Endodermal cell (in vitro differentiated cells): ENCODE measurements at regions not wholly inside any gene's neighbourhood (a gene's known extent, or its start where the extent isn't known, plus 50 kb on each side); places are given as distances from the start of the nearest gene placed in this dataset.

ENCODE experiments used
- DNase-seq: peaks from one replicate; pipeline ENCODE4 v3.0.0-alpha.2; 2017
- H3K27ac ChIP-seq: 2 replicates; pipeline ENCODE4 v1.5.1; 2013; ENCODE audit warnings: mild to moderate bottlenecking, low read depth, low read length, moderate library complexity
- H3K27me3 ChIP-seq: 2 replicates; pipeline ENCODE4 v1.6.1; 2013; ENCODE audit warnings: mild to moderate bottlenecking, low read length, moderate library complexity; ENCODE audit not compliant: insufficient read depth, control insufficient read depth, poor library complexity, severe bottlenecking
- H3K36me3 ChIP-seq: 2 replicates; pipeline ENCODE4 v1.7.0; 2013; ENCODE audit warnings: mild to moderate bottlenecking, low read length, moderate library complexity; ENCODE audit not compliant: control insufficient read depth, insufficient read depth
- H3K4me1 ChIP-seq: one replicate; pipeline ENCODE4 v1.7.0; 2013; ENCODE audit warnings: low read length; ENCODE audit not compliant: control insufficient read depth, insufficient read depth
- H3K4me3 ChIP-seq: 2 replicates; pipeline ENCODE4 v1.5.1; 2013; ENCODE audit warnings: mild to moderate bottlenecking, low read length, moderate library complexity
- H3K9ac ChIP-seq: 2 replicates; pipeline ENCODE4 v1.6.1; 2013; ENCODE audit warnings: mild to moderate bottlenecking, low read length, moderate library complexity; ENCODE audit not compliant: poor library complexity, severe bottlenecking; ENCODE audit errors: extremely low read depth
- H3K9me3 ChIP-seq: 2 replicates; pipeline ENCODE4 v1.6.1; 2013; ENCODE audit warnings: mild to moderate bottlenecking, low read length, moderate library complexity; ENCODE audit not compliant: control insufficient read depth
- H3K27ac Mint-ChIP-seq: 2 replicates; pipeline ENCODE4 v1.8.0; 2020; ENCODE audit warnings: mixed read lengths
- H3K27me3 Mint-ChIP-seq: 2 replicates; pipeline ENCODE4 v1.8.0; 2021; ENCODE audit warnings: mild to moderate bottlenecking, mixed read lengths; ENCODE audit not compliant: insufficient read depth
- H3K36me3 Mint-ChIP-seq: 2 replicates; pipeline ENCODE4 v1.8.0; 2020; ENCODE audit warnings: low read depth, mixed read lengths
- H3K4me1 Mint-ChIP-seq: 2 replicates; pipeline ENCODE4 v1.8.0; 2020; ENCODE audit warnings: mixed read lengths
- H3K4me3 Mint-ChIP-seq: 2 replicates; pipeline ENCODE4 v1.8.0; 2020; ENCODE audit warnings: mild to moderate bottlenecking, moderate library complexity, mixed read lengths
- H3K9me3 Mint-ChIP-seq: 2 replicates; pipeline ENCODE4 v1.8.0; 2020; ENCODE audit warnings: mild to moderate bottlenecking, mixed read lengths
- CTCF ChIP-seq: fragments of 200-600 bp; sonication (generic); conservative IDR thresholded peaks from 2 replicates; pipeline ENCODE4 v1.5.0; 2021; ENCODE audit warnings: antibody characterized with exemption, mild to moderate bottlenecking
- WGBS, 2 experiments: methylation state at CpG; one replicate each; pipeline versions ENCODE4 v1.1.5 to v1.1.7; 2013; ENCODE audit warnings: missing lambda C conversion rate in 2 of 2, mixed read lengths in 1 of 2; ENCODE audit not compliant: insufficient coverage in 1 of 2, insufficient read length in 1 of 2; 5-methylcytosine and 5-hydroxymethylcytosine counted together

- no peak for DNase-seq
- Histone ChIP-seq H3K27me3 (no peaks in the 10 kb centered on the region), H3K9ac (no peak overlapping the region), H3K36me3 (no peaks in the 10 kb centered on the region), H3K9me3 (no peaks in the 10 kb centered on the region), H3K27ac (no peak overlapping the region), H3K4me3 (no peak overlapping the region), H3K4me1 (no peaks in the 10 kb centered on the region)
- Mint-ChIP-seq H3K27me3 (no peaks in the 10 kb centered on the region), H3K27ac (no peak overlapping the region), H3K9me3 (peaks cover 3% of the 10 kb centered on the region), H3K4me3 (no peak overlapping the region), H3K36me3 (no peaks in the 10 kb centered on the region), H3K4me1 (no peaks in the 10 kb centered on the region)
- TF ChIP-seq CTCF = no peak
- WGBS, 2 experiments = 100% methylated on average over 1 of the region's 2 CpGs; no CpG with 5 or more reads in 1 of the 2 experiments
Measured at GRCh38 chr6:135675026-135675425, 176.5 kb upstream of the PDE7B start.

- H3K4me1 Mint-ChIP-seq = no peaks in the 10 kb centered on the region
- H3K4me3 Mint-ChIP-seq = no peak overlapping the region
- Histone ChIP-seq H3K36me3 (no peaks in the 10 kb centered on the region), H3K4me1 (no peaks in the 10 kb centered on the region), H3K27ac (no peak overlapping the region), H3K9me3 (no peaks in the 10 kb centered on the region), H3K27me3 (no peaks in the 10 kb centered on the region), H3K9ac (no peak overlapping the region), H3K4me3 (no peak overlapping the region)
- H3K27ac Mint-ChIP-seq = no peak overlapping the region
- peak; percentile 72 for DNase-seq
- no peaks in the 10 kb centered on the region for H3K27me3 Mint-ChIP-seq
- H3K9me3 Mint-ChIP-seq = peaks cover 3% of the 10 kb centered on the region
- TF ChIP-seq CTCF = peak; percentile 89
- 11% methylated on average over 1 of the region's 1 CpG; no CpG with 5 or more reads in 1 of the 2 experiments for whole genome bisulfite sequencing, 2 experiments
- no peaks in the 10 kb centered on the region for H3K36me3 Mint-ChIP-seq
Measured at GRCh38 chr6:135675862-135676261, 175.6 kb upstream of the PDE7B start.

- WGBS, 2 experiments = 86 to 100% methylated on average over 1 to 2 of the region's 2 CpGs
Measured at GRCh38 chr6:135680964-135681913, 170.3 kb upstream of the PDE7B start.

More at GRCh38 chr6:135680964-135681913, 170.3 kb upstream of the PDE7B start:
- H3K9me3 ChIP-seq = no peaks in the 10 kb centered on the region
- no peaks in the 10 kb centered on the region for H3K4me1 ChIP-seq
- Mint-ChIP-seq H3K27ac (no peak overlapping the region), H3K9me3 (no peaks in the 10 kb centered on the region), H3K4me3 (no peak overlapping the region), H3K4me1 (no peaks in the 10 kb centered on the region), H3K36me3 (no peaks in the 10 kb centered on the region), H3K27me3 (no peaks in the 10 kb centered on the region)
- no peak for TF ChIP-seq CTCF
- H3K27me3 ChIP-seq = no peaks in the 10 kb centered on the region
- H3K4me3 ChIP-seq = no peak overlapping the region
- no peak overlapping the region for H3K27ac ChIP-seq
- no peak overlapping the region for H3K9ac ChIP-seq
- H3K36me3 ChIP-seq = no peaks in the 10 kb centered on the region
- DNase-seq = no peak
